ENCODE measurements at regions not wholly inside any gene's neighbourhood (a gene's known extent, or its start where the extent isn't known, plus 50 kb on each side); places are given as distances from the start of the nearest gene placed in this dataset.

DNA sequence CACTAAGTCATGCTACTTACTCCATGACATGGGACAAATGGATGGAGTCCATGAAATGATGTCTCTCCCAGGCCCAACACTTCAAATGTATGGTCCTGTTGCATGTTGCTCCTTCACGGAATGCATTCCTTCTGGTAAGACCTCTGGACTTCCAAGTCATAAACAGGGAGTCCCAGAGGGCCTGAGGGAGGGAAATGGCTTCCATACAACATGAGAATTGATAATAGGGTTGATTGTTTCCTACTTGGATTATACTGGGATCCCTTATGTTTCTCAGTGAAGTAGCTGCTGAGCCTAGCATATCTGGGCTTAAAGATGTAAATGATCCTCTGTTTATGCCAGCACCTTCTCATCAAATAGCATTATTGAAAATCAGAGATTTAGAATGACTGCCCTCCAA, 104.2 kb upstream of the MAGI3 start:
- Histone ChIP-seq H3K9me1 (ENCODE audit: control insufficient read depth, extremely low read depth, insufficient read depth, low read length) (no peaks in the 10 kb centered on the region), H3K79me2 (ENCODE audit: control insufficient read depth, insufficient read depth, low read length) (no peaks in the 10 kb centered on the region), H3K27ac (ENCODE audit: control insufficient read depth, insufficient read depth, low read length) (no peak overlapping the region), H3K36me3 (ENCODE audit: control insufficient read depth in 2 of 2, extremely low read depth in 1 of 2, insufficient read depth in 2 of 2, low read length in 2 of 2) (no peaks in the 10 kb centered on the region), H3K27me3 (ENCODE audit: control insufficient read depth, extremely low read depth, insufficient read depth, low read length) (peaks cover 3% of the 10 kb centered on the region), H3K9me3 (ENCODE audit: control insufficient read depth, low read depth, low read length) (no peaks in the 10 kb centered on the region), H4K20me1 (ENCODE audit: control insufficient read depth, extremely low read depth, insufficient read depth, low read length) (no peaks in the 10 kb centered on the region), H3K4me2 (ENCODE audit: control insufficient read depth, extremely low read depth, insufficient read depth, low read depth, low read length) (no peak overlapping the region), H3K9ac (ENCODE audit: control insufficient read depth, extremely low read depth, insufficient read depth, low read length) (no peak overlapping the region), H3K4me3 (ENCODE audit: control insufficient read depth in 2 of 3, extremely low read depth in 1 of 3, insufficient read depth in 2 of 3, low read depth in 1 of 3, low read length in 3 of 3) (no peak overlapping the region), H2AFZ (ENCODE audit: control insufficient read depth, low read length) (no peak overlapping the region), H3K4me1 (ENCODE audit: control insufficient read depth, extremely low read depth, insufficient read depth, low read length) (no peaks in the 10 kb centered on the region)
- DNase-seq (ENCODE audit: low read depth, low spot score) (no peak), FAIRE-seq (no peak)
- dilution Hi-C loops (cut with MboI; ENCODE audit: extremely low pct_ligation_motif_present, low sequenced_read_pairs): no loop called here
- no peak for TF ChIP-seq EZH2 (IDR thresholded peaks at IDR 0.05; ENCODE audit: low read length)
- TF ChIP-seq, protein P1, sequence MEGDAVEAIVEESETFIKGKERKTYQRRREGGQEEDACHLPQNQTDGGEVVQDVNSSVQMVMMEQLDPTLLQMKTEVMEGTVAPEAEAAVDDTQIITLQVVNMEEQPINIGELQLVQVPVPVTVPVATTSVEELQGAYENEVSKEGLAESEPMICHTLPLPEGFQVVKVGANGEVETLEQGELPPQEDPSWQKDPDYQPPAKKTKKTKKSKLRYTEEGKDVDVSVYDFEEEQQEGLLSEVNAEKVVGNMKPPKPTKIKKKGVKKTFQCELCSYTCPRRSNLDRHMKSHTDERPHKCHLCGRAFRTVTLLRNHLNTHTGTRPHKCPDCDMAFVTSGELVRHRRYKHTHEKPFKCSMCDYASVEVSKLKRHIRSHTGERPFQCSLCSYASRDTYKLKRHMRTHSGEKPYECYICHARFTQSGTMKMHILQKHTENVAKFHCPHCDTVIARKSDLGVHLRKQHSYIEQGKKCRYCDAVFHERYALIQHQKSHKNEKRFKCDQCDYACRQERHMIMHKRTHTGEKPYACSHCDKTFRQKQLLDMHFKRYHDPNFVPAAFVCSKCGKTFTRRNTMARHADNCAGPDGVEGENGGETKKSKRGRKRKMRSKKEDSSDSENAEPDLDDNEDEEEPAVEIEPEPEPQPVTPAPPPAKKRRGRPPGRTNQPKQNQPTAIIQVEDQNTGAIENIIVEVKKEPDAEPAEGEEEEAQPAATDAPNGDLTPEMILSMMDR (optimal IDR thresholded peaks at IDR 0.05 in 1 of 3, IDR thresholded peaks at IDR 0.05 in 1 of 3, conservative IDR thresholded peaks at IDR 0.05 in 1 of 3; ENCODE audit: extremely low read depth in 1 of 3, insufficient read depth in 2 of 3, low read length in 3 of 3): no peak

DNA sequence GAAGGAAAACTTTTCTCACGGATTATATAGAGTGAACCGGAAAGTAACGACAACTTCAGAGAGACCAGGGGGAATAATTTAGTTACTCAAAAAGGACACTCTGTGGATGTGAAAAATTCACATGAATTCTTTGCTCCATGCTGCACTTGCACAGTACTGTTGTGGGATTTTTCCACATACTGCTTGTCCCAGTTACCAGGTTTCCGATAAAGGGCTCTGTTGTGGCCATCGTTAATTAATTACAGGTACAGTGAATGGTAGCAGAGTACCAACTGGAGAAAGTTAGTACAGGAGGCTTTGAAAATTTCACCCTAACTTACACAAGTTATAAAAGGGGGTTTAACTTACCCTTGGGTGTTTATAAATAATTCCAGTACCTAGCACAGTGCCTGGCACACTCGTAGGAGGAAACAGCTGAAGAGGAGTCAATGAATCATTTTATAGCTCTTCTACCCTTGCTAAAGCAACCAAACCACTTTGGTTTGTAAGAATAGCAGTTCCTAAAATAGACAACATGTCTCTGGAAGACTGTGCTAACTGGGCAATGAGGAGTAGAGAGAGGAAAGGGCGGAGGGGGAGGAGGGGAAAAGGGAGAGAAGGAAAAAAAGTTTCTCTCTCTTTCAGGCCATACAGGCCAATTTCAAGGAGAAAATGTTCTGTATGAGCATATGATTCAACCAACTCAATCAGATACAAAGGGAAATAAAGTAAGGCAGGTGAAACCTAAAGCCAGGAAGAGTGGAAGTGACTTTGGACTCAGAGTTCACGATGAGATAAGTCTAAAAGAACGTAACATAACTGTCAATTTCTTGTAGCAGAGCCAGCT, 98.3 kb upstream of the MAGI3 start:
- no peaks in the 10 kb centered on the region for H3K4me1 ChIP-seq (ENCODE audit: control insufficient read depth, extremely low read depth, insufficient read depth, low read length)
- no peak overlapping the region for H2AFZ ChIP-seq (ENCODE audit: control insufficient read depth, low read length)
- no peak overlapping the region for H3K27ac ChIP-seq (ENCODE audit: control insufficient read depth, insufficient read depth, low read length)
- H3K4me2 ChIP-seq (ENCODE audit: control insufficient read depth, extremely low read depth, insufficient read depth, low read depth, low read length): no peak overlapping the region
- H3K9ac ChIP-seq (ENCODE audit: control insufficient read depth, extremely low read depth, insufficient read depth, low read length): no peak overlapping the region
- DNase-seq (ENCODE audit: low read depth, low spot score): no peak
- no peaks in the 10 kb centered on the region for H3K9me1 ChIP-seq (ENCODE audit: control insufficient read depth, extremely low read depth, insufficient read depth, low read length)
- no peak for FAIRE-seq
- H3K27me3 ChIP-seq (ENCODE audit: control insufficient read depth, extremely low read depth, insufficient read depth, low read length): no peaks in the 10 kb centered on the region
- no peak for TF ChIP-seq EZH2 (IDR thresholded peaks at IDR 0.05; ENCODE audit: low read length)
- TF ChIP-seq, protein P1 (optimal IDR thresholded peaks at IDR 0.05 in 1 of 3, IDR thresholded peaks at IDR 0.05 in 1 of 3, conservative IDR thresholded peaks at IDR 0.05 in 1 of 3; ENCODE audit: extremely low read depth in 1 of 3, insufficient read depth in 2 of 3, low read length in 3 of 3): no peak
- no peaks in the 10 kb centered on the region for H4K20me1 ChIP-seq (ENCODE audit: control insufficient read depth, extremely low read depth, insufficient read depth, low read length)
- H3K4me3 ChIP-seq (ENCODE audit: control insufficient read depth in 2 of 3, extremely low read depth in 1 of 3, insufficient read depth in 2 of 3, low read depth in 1 of 3, low read length in 3 of 3): no peak overlapping the region
- dilution Hi-C loops (cut with MboI; ENCODE audit: extremely low pct_ligation_motif_present, low sequenced_read_pairs): no loop called here
- no peaks in the 10 kb centered on the region for H3K79me2 ChIP-seq (ENCODE audit: control insufficient read depth, insufficient read depth, low read length)
- no peaks in the 10 kb centered on the region for H3K36me3 ChIP-seq (ENCODE audit: control insufficient read depth in 2 of 2, extremely low read depth in 1 of 2, insufficient read depth in 2 of 2, low read length in 2 of 2)
- H3K9me3 ChIP-seq (ENCODE audit: control insufficient read depth, low read depth, low read length): no peaks in the 10 kb centered on the region

Data from keratinocyte (primary cell).